Hypothalamus (tissue), 51 donors: ENCODE measurements at regions not wholly inside any gene's neighbourhood (a gene's known extent, or its start where the extent isn't known, plus 50 kb on each side); places are given as distances from the start of the nearest gene placed in this dataset.
"Not testable (repeated sequence)": the region's sequence is repeated elsewhere in the genome, so short reads cannot be mapped to it uniquely, and the experiment has no call there.

ENCODE experiments used
- DNase-seq, 51 donors: peaks; one replicate each; lab custom pipeline; 2025; lab: John Stamatoyannopoulos, UW

DNA sequence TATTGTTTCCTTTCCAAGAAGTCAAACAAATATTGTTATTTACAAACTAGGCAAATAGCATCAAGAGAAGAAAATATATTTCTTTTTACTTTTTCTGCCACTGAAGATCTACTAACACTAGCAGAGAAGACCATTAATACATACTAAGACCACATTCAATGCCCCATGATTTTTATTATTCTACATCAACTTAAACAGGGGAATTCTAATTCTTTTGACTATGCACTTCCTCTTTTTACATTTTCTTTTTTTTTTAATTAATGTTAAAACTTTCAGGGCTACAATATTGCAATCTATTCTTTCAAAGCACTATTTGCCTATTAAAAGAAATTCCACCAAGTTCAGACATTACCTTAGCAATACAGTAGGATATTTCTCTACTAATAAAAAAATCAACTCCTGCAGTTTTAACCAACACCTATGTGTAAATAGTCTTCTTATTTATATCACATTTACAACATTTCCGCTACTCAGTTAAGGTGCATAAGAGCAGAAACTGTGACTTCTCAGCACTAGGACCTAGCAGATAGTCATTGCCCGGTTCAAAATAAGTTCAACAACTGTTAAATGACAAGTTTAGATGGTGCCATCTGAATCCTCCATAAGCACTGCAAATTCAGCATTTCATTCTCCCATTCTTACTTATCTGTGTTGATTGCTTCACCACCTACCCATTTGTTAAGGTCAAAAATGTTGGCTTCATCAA is 513.5 kb downstream of the TTLL7 start:
- DNase-seq, result not testable (repeated sequence)

DNA sequence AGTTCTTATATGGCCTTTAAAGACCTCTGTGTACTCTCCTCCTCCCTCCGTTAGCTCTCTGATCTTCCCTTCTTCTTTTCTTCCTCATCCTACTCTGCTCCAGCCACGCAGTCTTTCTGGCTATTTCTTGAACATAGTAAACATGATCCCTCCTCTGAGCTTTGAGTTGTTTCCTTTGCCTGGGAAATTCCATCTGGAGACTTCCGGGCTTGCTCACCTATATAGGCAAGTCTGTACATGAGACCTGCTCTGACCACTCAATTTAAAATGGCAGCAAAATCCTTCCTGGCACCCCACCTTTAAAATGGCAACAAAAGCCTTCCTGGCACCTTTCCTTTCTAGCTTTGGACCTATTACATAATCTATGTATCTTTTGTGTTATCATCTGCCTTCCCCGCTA is 517.6 kb downstream of the TTLL7 start:
- DNase-seq, result not testable (repeated sequence)

DNA sequence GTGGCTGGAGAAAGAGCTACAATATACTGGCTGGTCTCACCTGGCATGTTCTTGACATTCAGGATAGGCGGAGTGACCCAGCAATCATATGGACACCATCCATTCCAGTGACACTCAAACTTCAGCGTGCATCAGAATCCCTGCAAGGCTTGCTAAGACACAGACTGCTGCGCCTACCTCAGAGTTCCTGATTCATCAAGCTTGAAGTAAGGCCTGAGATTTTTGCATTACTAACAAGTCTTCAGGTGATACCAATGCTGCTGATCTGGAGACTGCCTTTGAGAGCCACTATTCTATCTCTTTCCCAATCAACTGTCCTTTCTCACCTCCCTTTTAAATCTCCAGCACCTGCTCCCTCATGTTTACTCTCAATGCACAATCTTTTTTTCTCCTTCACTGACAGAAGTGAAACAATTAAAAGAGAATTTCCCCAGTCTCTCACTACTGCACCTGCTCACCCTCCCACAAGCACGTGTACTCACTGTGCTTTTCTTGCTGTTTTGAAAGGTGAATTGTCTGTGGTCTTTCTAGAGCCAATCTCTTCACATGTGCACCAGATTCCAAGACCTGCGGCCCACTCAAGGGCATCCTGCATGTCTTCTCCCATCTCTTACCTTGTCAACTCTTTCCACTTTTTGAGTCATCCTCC is 519.2 kb downstream of the TTLL7 start:
- not testable (repeated sequence) for DNase-seq

DNA sequence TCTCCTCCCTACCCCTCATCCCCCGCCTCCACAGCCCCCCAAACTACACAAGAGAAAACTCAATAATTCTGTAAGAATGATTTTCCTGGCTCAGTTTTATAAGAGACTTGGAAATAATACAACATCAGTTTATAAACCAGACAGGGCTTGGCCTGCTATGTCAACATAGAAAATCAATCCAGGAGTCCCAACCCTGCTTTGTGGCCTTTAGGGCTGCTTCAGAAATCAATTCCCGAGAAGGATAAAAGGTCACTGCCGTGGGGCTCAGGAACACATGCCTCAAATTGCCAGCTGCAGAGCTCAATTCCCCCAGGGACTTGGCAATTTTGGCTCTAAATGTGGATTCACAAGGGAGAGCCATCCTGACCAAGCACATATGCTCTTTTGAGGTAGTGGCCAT is 520.8 kb downstream of the TTLL7 start:
- DNase-seq, result not testable (repeated sequence)

DNA sequence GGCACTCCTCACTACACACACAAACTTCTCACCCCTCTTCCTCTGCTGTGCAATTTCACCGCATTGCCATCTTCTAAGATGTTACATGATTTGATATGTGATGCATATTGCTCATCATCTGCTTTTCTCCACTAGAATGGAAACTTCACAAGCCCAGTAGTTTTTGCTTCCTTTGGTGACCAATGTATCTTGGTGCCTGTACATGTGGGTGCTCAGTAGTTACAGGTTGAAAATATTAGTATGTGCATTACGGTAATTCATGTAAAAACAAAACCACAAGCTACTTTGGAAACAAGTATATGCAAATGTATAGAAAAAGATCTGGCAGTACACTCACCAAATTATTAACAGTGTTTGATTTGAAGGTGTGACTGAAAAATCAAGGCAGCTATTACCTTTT is 522.4 kb downstream of the TTLL7 start:
- DNase-seq, result not testable (repeated sequence)

DNA sequence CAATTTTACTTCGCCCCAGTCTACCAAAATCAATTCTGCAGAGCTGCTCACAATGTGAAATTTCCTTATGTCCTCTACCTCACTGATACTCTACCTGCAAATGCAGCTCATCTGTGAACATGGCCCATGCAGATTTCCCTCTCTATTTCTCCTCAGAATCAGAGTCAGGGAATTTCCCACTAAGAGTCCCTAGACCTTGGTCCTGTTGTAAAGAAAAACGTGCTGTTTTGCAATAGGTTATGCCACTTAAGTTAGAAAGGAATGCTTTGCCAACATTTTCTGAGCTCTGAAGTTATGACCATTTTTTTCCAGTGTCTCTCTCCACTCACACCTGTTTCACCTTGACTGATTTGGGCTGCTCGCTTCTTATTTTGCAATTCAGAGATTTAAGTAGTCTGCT is 524.0 kb downstream of the TTLL7 start:
- DNase-seq, result not testable (repeated sequence)

DNA sequence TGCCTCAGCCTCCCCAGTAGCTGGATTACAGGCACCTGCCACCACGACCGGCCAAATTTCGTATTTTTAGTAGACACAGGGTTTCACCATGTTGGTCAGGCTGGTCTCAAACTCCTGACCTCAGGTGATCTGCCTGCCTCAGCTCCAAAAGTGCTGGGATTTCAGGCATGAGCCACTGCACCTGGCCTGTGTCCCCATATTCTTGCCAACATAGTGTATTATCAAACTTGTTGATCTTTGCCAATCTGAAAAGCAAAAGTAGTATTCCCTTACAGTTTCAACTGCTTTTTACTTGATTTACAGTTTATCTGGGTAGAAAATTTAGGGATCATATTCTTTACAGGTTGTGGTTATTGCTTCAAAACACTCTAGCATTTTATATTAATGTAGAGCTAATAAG is 524.9 kb downstream of the TTLL7 start:
- not testable (repeated sequence) for DNase-seq

DNA sequence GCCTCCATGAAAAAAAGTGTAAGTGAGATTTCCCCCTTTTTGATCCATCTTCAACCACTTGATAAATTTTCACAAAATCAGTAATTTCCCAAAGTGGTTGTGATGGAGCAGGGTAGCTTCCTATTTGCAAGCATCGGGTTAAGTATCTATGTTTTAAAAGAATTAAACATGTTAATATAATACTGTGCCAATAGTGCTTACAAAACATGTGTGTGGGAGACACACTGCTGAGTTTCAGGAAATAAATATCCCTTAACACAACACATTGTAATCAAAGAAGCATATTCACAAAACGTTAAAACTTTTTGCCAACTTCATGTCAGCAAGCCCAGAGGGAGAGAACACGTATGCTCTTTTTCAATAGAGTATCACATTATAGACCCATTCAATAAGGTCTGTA is 526.9 kb downstream of the TTLL7 start:
- DNase-seq, result not testable (repeated sequence)

DNA sequence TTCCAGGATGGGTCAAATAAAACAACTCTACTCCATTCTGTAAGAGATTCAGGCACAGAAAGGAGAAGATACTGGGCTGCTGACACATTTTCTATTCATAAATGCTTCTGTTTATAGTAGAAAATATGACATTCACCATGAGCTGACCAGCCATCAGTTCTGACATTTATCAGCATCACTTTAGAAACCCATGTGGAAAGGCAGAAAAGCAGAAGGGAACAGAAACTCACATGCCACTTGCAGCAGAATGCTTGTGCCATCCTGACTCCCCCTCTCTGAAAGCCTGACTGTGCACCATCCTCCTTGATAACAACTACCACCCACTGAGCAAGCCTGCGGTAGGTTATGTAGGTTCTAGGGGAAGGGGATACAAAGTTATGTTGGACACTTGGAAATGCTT is 527.7 kb downstream of the TTLL7 start:
- DNase-seq, result not testable (repeated sequence)

DNA sequence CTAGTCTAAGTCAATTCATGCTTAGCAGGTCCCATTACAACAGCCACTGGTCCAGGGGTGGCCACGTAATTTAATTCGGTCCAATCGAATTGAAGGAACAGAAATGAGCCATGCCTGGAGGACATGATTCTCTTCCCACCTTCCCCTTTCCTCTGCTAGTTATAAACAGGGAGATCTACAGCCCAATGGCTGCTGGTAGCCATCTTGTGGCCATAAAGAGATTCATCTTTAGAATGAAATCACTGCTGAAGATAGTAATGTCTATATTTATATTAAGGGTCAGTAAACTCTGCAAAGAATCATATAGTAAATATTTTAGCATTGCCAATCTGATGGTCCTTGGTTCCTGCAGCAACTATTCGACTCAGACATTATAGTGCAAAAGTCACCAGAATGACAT is 530.6 kb downstream of the TTLL7 start:
- peak in 1 of 51 donors; percentile 0 for DNase-seq

DNA sequence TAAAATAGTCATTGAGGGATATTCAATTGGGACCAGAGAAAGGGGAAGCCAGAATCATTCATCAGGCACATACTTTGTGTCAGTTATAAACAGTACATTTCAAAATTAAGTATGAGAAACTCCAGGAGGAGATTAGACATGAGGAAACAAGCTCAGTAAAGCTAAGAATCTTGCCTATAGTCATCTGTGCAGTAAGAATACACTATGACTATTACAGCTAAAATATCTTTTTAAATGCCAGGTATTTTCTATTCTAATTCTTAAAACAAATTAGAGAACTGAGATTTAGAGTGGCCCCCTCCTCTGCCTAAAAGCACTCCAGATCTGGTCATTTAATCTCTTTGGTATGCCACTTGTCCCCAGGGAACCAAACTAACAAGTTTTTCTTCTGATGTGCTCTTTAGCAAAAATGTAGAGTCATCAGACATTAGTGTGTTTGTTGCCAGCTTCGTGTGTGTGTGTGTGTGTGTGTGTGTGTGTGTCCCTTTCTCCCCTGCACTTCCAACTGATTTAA is 541.1 kb downstream of the TTLL7 start:
- not testable (repeated sequence) for DNase-seq

DNA sequence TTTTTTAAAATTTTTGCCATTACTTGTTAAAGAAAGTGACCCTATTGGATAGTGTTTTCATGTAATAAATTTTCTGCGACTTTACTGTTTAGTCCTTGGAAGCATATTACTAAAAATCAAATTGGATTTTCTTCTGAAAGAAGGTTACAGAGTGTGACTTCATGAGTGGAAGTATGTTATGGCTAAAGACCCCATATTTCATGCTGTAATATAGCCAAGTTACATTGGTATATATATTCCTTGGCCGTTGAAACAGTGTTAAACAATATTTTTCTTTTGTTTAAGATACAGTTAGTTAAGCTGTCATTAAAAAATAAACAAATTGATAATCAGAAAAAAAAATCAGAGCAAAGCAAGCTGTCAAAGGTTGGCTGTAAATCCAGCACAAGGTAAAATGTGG is 541.7 kb downstream of the TTLL7 start:
- DNase-seq, result not testable (repeated sequence)

DNA sequence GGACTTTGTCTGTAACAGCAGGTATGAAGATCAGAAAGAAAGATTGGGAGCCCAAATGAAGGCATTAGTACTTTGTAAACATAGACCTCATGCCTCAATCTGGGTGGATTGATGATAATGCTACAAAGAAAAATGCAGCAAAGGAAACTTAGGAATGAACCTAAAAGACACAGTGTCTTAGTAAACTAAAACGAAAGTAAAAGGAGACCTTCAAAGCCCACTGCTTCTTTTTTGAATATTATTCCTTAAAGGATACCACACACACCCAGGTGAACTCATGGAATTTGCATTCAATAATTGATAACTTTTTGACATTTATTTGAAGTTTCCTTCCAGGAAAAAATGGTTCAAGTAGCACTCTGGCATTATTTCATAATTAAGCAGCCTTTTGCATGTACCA is 543.2 kb downstream of the TTLL7 start:
- not testable (repeated sequence) for DNase-seq

DNA sequence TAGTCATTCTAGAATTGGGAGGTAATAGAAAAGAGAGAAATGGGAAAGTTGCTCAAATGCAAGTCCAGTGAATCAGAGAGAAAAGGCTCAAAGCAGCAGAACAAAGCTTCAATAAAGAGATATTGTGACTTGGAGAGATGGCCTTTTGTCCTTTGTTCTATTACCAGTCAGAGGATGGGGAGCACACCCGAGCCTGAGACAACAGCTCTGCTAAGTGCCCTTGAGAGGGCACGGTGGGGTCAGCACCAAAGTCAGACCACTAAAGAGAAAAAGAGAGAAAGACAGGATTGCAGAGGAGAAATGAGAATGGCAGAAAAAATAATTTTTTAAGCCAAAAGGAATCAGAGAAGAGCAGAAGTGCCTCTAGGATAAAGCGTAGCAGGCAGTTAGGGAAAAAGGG is 553.1 kb downstream of the TTLL7 start:
- peak in 20 of 51 donors; percentile 0 to 43 (median 16) for DNase-seq

DNA sequence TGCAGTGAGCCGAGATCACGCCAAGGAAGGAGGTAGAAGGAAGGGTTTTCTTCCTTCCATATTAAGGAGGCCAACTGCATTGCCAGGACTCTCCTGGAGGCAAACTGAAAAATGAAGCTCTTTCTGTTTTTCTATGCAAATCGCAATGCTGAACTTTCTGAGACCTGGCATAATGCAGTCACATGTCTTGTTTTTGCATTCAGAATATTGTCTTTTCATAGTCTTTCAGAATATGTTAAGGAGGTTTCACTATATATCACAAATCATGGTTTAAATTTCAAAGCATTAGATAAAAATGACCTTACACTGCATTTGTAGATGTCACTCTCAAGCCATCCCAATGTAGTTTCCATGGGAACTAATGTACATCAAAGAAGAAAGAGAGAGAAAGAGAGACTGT is 556.5 kb downstream of the TTLL7 start:
- not testable (repeated sequence) for DNase-seq

DNA sequence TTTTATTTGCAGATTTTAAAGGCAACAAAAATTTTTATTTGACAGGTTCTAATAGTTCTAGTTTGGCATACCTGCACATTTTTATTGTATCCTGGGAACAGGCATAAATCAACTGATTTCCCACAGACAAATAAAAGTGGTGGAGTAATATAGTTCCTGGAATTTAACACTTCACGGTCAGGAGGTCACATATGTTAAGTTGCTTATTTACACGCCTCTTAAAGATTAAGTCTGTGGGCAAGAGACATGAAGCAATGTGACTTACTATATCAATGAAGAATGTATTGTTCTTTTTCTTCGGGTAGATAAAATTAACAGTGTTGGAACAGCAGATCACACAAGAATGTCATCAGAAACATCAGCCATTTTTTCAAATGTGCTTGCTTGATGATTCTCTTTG is 558.3 kb downstream of the TTLL7 start:
- DNase-seq, result not testable (repeated sequence)

DNA sequence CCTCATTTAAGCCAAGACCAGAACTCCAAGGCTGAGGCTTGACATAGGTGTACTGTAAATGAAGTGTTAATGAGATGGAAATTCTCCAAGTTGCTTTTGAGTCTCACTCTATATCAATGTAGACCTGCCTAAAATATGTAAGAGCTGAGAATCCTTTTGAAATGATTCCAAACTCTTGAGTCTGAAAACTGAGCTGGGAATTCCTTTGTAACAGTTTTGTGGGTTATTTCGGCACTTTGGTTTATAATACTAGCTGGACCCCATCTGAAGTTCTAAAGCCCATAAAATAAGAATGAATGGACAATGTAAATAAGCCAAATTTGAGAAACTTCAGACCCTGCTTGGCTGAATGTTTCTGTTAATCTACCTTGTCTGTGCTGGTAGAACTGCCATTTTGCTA is 558.9 kb downstream of the TTLL7 start:
- DNase-seq, result not testable (repeated sequence)

DNA sequence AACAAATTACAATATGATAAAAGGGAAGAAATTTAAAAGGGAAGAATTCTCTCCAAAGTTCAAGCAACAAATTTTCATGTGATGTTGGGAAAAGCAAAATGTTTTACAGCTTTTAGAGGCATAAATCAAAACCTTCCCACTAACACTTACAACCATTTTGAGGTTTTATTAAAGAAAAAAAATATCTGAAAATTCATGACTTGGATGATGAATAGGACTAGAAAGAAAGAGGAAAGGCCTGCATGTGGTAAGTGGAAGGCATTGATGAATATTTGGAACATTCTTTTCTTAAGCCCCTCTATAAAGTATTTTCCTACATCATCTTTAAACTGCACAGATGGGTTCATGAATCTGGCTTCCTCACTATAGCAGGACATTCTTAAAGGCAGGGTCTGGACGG is 560.6 kb downstream of the TTLL7 start:
- DNase-seq, result not testable (repeated sequence)

DNA sequence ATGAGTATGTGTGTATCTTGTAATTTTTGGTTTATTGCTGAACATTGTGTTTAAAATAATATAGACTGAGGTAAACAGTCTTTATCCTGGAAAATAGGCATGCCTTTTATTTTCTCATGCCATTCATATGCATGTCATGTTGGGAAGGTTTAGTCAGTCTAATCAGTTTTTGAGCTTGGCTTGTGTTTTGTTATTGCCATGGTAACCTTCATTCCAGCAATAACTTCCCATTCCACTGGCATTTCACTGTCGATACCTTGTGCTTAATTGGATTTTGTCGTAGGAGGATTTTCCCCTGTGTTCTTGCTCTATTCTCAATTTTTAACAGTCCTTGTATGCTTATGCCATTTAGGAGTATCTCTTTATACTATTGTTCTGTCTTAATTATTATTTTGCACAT is 563.6 kb downstream of the TTLL7 start:
- not testable (repeated sequence) for DNase-seq

DNA sequence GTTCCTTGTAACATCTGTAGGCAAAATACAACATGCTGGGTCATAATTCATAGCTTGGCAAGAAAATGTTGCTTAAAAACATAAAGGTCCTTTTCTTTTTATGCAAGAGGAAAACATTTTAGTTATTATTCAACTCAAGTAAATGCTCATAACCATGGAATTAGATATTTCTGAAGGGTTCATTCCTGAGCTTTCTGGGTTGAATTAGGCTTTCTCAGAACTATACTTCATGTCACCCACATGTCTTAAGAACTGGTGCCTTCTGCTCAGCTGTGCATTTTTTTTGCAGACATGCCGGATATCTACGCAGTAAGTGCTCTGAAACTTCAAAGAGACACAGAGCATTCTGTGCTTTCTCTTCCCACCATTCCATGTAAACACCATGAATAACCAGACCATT is 571.4 kb downstream of the TTLL7 start:
- DNase-seq, result not testable (repeated sequence)

DNA sequence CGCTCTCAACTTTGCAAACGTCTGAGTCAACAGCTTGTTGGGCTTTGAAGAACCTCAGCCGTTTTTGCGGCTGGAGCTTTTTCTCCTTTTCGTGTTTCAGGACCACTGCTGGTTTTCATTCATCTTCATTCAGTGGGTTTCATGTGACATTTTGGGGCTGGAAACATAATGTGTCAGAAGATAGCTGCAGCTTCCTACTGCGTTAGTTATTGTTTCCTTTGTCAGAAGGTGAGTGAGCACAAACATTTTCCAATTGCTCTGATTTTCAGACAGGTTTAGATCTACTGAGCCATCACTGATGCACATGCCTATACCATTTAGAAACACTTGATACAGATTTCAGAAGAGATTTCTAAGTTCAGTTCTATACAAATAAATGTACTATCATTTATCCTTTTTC is 575.5 kb downstream of the TTLL7 start:
- not testable (repeated sequence) for DNase-seq

DNA sequence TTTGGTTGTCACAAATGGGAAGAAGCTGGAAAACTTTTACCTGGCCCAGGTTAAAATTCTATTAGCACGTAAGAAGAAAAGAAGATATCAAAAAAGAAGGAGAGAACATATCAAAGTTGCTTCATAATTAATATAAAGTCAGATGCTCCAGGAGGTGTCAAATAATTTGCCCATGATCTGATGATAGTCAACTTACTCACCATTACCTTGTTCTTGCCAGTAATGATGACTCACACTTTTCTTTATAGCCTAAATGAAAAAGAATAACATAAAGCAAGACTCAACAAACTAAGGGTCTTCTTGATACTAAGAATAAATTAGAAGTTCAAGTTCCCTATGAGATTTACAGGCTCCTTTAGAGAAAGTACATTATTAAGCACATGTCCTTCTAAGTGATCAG is 580.4 kb downstream of the TTLL7 start:
- DNase-seq, result no peak
